ENCODE measurements at regions not wholly inside any gene's neighbourhood (a gene's known extent, or its start where the extent isn't known, plus 50 kb on each side); places are given as distances from the start of the nearest gene placed in this dataset.

DNA sequence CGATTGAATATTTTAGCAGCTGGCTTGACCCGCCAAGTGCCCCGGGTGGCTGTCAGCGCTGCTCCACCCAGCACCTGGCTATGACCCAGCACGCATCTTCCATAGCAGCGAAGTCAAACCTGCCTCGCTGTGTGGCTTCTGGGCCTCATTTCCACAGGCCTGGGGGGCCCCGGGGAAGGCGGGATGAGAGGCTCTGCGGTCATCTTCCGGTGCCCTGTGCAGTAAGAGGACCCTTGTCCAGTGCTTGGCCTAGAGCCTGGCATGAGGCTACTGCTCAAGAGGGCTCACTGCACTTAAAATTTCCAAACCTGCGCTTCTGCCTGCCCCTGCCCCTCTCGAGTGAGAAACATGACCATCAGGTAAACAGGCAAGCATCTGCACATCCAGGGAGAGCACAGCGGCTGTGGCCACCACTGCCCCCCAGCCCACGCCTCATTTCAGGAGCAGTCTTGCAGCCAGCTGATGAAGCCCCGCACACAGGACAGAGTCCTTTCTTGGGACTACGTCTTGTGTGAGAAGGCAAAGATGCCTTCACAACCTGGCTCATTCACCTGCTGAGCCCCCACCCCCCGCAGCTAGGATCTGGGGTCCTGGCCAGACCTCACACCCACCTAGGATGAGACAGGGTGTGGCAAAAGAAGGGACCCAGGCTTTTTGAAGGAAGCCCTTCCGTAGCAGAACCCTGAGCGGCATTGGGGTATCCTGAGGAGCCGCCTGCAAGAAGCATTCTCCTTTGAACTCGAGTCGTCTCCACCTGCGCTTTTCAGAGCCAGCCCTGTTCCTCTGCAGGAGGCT lies 69.5 kb upstream of the UNC5A start:
- TF ChIP-seq CTCF (IDR thresholded peaks at IDR 0.05; ENCODE audit: insufficient read depth, low read length) (no peak), REST (IDR thresholded peaks at IDR 0.05; ENCODE audit: insufficient replicate concordance, low read depth) (no peak), SPI1 (IDR thresholded peaks at IDR 0.05; ENCODE audit: borderline replicate concordance, low read depth) (no peak)

Data from HL-60 (cell line).